HG03378 (cell line): ENCODE measurements at regions not wholly inside any gene's neighbourhood (a gene's known extent, or its start where the extent isn't known, plus 50 kb on each side); places are given as distances from the start of the nearest gene placed in this dataset.

Experiments
- ATAC-seq: cut with Tn5 transposase; IDR thresholded peaks from one replicate; pipeline ENCODE4 v1.9.1; 2021; ENCODE audit warnings: mild to moderate bottlenecking, moderate library complexity; ENCODE audit not compliant: unreplicated experiment

DNA sequence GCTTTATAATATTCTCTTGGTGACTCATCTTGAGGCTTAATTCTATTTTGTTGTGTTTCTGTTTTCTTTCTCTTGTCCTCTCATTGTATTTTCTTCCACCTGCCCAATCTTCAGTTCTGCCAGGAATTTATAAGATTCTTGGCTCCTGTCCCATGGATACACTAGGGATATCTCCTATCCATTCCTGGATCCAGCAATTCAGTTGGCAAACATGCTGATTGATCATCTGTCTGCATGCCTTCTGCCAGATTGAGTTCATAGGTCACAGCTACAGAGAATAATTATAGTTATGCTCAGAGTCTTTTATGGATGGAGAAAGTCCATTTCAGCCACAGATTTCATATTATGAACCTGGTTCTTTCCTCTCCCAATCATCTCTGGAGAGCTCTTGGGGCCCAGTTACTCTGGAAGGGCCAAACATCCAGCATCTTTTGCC lies 140.4 kb upstream of the MAGI2 start:
- ATAC-seq, result no peak

DNA sequence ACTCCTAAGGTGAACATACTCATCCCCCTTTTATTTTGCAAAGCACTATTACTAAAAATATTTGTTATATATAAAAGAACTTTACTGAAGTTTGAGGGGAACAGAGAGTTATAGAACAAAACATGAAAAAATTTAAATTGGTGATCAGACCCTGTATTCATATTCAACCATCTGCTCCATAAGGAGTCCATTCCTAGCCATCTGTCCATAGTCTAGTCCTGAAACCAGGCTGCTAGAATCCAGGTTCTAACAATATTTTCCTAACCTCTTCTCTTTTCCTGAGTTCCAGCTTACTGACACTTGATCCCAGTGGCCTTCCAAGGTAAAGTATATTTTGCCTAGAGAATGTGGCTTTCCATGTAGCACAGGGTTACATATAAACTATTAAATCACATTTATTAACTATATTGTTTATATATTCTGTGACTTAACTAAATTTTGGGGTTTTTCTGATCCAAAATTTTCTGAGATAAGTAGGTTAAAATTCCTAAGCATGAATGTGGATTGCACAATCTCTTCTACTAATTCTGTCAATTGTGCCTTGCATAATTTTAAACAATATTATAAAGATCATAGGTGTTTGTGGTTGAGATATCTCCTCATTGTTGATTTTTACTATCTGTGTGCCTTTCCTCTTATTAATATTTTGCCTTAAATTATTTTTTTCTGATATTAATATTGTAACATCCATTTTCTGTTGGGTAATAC lies 137.6 kb upstream of the MAGI2 start:
- ATAC-seq, result no peak

DNA sequence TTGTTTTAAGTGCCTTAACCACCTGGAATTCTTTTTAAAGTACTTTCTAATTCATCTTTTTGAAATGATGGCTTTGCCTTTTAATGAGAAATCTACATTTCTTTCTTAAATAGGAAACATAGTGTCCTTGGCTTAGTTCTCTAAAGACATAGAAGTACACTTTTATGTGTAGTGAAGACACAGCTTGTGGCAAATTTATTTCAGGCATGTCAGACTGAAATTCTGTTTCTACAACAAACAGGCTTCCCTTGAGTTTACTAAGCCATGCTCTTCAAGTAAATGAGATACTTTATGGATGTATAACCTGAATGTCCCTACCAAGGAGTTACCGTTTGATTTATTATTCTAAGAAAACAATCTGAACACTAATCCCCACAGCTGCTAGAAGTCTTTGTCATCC lies 136.9 kb upstream of the MAGI2 start:
- no peak for ATAC-seq

DNA sequence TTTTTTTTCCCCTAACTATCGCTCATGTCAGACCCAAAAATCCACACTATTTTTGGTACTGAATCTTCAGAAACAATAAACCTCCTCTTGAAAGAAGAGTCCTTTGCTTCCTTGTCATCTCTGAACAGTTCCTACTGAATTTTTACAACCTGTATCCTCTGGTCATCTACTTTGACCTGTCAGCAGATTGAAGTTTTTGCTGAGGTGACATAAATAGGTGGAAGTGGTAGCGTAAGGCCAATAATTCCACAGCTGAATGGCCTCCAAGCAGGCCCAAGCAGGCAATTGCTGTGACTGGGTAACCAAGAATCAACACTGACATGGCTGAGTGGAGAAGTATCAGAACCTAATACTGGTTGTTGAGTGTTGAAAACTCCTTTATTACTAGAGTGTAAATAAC lies 117.4 kb upstream of the MAGI2 start:
- no peak for ATAC-seq

DNA sequence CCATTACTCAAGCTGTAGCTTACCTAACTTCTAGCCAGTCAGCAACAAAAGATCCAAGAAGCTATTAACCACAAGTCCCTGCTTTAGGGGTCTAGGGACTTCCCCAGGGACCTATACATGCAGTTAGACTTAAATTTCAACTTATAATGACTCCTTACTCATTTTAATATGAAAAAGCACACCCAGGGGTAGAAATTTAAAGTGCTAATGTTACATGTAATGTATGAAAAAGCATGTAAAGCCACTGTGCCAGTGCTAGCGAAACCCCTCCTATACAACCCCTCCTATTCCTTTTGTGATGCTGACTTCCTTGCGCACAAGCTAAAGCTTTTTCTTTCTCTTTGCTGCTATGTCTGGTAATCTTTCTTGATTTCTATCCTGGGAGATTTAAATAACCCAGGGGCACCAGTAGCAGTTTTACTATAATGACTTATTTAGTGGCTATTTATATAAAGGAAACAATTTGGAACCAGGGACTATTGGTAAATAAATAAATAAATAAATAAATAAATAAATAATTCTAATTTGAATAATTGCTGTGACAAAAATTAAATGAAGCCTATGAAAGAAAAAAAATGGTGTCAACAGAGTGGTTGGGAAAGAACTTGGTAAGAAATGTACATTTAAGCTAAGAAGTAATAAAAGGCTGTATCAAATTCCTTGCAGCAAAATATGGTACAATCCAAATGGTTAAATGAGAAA lies 110.5 kb upstream of the MAGI2 start:
- no peak for ATAC-seq

DNA sequence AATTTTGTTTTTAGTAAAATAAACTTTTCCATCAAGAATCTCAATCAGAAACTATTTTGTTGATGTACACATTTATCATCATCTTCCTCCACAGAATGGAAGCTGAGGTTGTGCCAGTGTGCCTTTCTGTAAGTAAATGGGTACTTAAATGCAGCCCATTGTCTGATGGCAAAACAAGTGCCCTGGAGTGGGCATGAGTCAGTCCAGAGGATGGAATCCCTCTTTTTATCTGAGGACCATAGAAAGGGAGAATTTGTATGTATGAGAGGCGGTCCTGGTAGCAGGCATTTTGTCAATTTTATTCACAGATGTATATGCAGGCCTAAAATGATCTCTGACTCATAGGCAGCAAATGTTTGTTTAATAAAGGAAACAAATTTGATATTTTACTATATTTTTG lies 102.1 kb upstream of the MAGI2 start:
- ATAC-seq, result no peak

DNA sequence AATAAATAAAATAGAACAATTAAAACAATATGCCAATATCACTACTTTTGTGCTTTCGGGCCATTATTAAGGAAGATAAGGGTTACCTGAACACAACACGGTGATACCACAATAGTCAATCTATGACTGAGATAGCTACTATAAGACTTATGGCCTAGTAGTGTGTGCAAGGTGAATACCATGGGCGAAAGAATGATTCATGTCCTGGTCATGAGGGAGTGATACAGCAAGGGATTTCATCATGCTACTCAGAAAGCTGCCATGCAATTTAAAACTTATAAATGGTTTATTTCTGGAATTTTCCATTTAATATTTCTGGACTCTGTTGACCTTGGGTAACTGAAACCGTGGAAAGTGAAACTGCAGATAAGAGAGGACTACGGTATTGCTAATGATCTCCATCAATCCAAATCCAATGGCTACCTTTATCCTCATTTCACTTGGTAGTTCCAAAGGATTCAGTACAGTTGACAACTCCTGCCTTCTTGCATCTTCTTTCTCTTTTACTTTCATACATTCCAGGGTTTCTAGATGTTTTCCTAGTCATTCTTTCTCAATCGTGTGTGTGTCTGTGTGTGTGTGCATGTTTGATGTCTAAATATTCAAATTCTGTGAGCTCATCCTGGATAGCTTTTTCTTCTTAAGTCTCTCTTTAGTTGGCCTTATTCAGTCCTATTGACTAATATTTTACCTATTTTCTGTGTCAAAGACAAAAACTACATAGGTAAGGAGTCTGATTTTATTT lies 100.5 kb upstream of the MAGI2 start:
- ATAC-seq, result no peak

DNA sequence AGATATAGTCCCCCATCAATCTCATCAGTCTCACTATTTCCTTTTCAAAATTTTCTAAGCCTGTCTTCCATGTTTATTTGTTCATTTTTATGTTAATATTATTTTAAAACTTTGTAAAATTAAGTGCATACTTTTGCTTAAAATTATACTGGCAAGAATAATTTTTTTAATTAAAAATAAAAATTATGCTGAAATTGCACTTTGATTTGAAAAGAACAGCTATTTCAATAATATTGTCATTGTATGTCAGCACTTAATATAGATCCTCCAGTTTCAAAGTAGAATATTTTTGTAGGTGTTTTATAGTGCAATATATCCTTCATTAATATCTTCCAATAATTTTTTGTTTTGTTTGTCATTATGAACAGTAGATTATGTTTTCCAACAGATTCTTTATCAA lies 99.0 kb upstream of the MAGI2 start:
- ATAC-seq, result no peak

DNA sequence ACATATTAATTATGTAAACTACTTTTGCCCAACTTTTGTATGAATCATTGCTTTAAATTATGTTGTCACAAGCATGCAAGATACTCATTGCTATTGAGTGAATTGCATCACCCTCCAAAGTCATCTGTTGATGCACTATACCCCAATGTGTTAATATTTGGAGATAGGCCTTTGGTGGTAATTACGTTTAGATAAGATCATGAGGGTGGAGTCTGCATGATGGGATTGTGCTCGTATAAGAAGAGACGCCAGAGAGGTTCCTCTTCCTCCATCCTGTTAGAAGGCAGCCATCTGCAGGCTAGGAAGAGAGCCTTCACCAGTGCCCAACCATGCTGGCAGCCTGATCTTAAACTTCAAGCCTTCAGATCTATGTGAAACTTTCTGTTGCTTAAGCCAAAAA lies 95.3 kb upstream of the MAGI2 start:
- no peak for ATAC-seq

DNA sequence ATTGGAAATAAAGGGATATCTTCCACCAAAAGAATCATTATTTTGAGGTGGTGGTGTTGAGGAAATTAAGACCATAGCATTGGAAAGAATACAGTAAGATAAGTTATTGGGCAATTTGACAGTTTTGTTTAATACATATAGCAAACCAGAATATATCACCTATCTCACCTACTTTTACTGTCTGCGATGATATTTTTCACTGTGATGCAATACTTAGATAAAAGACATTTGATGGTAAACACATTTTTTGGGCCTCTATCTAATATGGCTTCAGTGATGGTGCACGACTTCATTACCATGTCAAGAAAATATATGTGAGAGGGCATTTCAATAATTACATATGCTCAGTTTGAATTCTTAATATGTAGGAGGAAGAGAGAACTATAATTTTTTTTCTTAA lies 93.7 kb upstream of the MAGI2 start:
- no peak for ATAC-seq

DNA sequence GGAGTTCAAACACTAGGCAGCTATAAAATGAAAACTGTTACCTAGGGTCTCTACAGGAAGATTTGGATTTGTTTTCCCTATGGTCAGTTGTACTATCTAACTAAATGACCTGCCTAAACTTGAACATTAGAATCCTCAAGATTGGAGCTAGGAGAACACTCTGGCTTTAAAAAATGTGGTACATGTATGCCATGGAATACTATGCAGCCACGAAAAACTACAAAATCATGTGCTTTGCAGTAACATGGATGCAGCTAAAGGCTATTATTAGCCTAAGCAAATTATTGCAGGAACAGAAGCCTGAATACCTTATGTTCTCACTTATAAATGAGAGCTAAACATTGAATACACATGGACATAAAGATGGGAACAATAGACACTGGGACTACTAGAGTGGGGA lies 87.1 kb upstream of the MAGI2 start:
- no peak for ATAC-seq

DNA sequence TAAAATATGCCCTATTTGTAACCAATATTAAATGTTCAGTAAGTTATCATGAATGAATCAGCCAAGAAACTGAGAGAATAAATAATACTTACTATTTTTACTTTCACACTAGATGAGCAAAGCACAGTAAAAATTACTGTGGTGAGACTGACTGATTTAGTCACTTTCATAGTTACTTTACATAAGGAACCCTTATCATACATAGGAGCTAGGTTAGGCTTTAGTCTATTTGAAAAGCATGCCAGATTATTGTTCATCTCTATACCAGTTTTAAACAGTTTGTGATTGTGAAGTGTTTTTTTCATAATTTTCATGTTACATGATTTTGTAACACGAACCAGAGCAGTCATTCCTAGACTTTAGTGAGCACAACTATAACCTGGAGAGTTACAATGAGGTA lies 80.7 kb upstream of the MAGI2 start:
- ATAC-seq, result no peak

DNA sequence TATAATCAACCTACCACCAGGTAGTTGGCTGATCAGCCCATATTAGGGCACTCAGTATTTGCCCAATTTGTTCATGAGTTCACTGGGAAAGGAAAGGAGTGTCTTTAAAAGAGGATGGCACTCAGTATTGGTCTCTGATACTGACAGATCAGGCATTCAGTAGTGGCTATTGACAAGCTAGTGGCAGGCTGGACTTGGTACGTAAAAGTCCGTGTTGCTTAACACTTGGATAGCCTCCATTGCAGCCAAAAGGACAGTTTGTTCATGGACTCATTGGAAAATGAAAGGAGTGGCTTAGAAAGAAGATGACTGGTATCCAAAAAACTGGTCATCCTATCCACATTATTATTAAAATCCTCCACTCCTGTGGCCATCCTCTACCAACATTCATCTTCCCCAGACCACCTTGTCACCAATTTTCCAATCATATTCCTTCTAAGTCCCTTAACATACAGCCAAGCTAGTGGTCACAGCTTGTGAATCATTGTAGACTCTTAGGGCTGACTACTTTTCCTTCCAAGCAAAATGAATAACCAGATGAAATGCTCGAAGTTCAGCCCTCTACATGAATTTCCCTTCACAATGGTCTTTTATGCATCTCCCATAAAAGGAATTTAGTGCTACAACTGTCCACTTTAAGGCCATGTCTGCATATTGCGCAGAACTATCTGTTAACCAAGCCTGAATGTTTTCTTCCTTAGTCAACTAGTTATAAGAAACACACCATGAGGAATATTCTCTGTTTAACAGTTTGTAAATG lies 78.6 kb upstream of the MAGI2 start:
- no peak for ATAC-seq

DNA sequence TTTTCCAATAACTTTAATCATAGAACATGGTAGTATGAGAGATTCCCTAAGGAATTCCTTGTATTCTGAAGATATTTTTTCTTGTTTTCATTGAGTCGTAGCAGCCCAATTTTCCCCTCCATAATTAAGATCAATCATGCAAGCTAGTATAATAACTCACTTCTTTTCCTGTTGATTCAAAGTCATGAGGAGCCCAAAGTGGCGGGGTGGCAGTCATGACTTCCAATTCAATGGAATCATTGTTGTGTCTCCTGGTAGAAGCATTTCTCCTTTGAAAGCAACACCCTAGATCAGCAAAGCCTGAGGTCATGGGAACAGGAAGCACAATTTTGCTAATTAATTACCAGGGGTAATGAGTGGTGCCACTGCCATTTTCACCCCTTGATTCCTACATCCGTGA lies 77.6 kb upstream of the MAGI2 start:
- ATAC-seq, result no peak

DNA sequence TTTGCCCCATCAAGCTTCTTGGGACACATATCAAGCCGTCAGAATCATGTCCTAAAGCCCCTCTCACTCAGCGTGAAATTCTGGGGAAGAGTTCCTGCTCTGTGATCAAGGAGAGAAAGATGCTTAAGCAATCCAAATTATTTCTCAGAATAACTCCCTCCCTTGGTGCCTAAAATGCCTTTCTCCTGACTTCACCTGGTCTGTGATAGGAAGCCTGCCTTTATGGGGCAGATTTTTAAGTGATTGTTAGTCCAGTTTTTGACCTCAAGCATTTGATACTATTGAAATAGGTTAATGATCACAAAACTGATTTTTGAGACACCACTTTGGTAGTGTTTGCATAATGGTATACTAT lies 76.4 kb upstream of the MAGI2 start:
- ATAC-seq, result no peak

DNA sequence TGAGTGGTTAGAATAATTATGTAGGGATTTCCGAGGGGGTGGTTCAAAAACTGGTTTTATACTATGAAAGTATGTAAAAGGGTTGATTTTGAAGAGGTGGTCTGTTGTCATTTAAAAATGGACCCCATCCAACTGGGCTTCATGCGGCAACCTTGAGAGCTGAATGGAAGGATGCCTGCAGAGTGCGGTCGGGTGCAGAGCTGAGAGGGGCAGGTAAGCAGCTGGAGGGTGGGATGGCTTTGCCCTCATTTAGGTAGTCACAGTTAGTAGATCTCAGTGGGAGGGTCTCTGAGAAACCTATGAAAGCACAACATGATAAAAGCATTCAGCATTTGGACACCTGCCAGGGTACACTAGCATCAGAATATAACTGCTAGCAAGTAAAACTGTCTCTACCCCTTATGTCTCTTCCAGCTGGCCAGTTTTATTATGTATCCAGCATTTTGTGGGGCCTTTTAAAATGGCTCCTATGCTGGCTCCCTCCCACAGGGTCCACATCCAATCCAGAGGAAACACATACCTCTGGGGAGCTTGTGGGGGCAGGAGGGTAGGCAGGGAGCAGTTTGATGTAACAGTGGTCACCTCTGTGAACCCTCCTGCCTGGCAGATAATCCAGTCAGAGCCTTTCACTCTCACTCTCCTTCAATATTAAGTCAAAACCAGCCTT lies 75.9 kb upstream of the MAGI2 start:
- no peak for ATAC-seq

DNA sequence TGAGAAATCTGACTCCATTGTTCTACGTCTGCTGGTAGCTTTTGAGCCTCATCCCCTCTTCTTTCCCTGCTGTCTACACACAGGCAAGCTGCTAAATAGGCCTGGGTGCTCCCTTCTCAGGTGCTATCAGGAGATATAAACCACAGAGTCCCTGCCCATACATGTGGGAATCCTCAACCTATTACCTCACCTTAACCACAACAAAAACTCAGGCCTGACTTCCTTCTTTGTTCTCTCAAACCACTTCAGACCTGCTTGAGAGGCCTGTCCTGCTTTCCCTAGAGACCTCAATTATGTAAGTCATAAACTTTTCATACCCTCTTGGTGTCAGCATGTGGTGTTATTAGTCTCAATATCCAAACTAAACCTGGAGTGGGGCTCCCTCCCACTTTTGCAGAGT lies 75.0 kb upstream of the MAGI2 start:
- ATAC-seq, result no peak

DNA sequence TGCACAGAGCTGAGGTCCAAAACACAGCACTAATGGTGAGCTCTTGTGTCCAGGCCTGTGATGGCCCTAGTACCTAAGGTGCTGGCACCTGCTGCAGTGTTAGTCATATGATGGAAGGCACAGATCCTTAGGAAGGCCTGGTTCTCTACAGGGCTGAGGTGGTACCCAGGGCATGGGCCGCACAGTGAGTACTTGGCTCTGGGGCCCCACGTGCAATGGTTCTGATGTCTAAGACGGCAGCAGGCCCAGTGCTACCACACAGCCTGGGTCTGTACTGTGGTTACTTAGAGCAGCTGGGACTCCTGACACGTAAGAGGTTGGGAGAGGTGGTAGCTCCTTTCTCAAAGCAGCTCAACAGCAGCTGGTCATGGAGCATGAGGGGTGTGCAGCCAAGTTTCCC lies 70.6 kb upstream of the MAGI2 start:
- ATAC-seq, result no peak

DNA sequence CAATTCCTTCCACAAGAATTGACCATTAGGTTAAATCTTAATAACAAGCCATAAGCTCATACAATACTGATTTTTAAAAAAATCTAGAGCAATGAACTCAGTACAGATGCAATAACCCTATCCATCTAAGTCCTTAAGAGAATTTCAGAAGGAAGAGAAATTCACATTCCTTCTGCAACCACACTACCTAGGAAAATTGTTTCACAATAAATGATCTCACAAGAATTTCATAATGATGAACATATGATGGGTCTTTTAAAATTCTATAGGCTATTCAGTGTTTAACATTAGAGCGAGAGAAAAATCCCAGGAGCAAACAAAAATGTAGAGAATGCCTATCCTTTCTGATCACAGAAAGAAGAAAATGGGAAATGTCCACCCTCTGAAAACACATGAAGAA lies 70.0 kb upstream of the MAGI2 start:
- no peak for ATAC-seq

DNA sequence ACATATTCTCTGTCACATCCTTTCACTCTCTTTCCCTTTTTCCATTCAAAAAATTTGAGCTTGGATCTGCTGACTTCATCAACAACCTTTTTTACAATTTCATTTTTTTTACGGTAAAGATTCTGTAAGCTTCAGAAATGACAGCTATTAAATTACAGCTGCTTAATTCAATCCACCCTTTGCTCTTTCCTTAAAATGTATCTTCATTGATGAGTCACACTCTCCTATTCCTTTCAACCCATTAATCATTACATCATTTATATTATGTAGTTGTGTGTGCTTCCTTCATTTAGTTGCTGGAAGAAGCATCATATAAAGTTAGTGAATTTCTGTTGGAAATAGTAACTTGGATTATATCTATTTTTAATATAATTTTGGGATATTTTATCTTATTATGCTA lies 67.1 kb upstream of the MAGI2 start:
- no peak for ATAC-seq

DNA sequence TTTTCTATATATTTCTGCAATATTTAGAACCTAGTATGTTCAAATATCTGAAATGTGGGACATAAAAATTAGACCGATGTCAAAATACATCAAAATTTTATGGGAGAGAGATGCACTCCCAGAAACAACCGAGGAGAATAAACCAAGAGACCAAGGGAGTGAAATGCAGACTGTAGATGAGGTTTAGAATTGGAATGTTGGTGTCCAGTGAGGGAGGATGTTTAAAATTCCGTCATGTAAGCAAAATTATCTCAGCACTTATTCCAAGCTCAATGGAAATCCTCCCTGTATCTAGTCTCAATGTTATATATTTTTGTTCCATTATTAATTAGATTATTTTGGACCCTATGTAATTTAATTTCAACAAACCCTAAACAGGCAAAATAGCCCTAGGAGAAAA lies 61.9 kb upstream of the MAGI2 start:
- no peak for ATAC-seq
